HPDE6-E6E7 (cell line): ENCODE measurements at regions not wholly inside any gene's neighbourhood (a gene's known extent, or its start where the extent isn't known, plus 50 kb on each side); places are given as distances from the start of the nearest gene placed in this dataset.
"Not testable (repeated sequence)": the region's sequence is repeated elsewhere in the genome, so short reads cannot be mapped to it uniquely, and the experiment has no call there.

Experiments
- DNase-seq: peaks from one replicate; pipeline ENCODE4 v3.0.0; 2011; ENCODE audit warnings: missing footprints; ENCODE audit errors: extremely low spot score

DNA sequence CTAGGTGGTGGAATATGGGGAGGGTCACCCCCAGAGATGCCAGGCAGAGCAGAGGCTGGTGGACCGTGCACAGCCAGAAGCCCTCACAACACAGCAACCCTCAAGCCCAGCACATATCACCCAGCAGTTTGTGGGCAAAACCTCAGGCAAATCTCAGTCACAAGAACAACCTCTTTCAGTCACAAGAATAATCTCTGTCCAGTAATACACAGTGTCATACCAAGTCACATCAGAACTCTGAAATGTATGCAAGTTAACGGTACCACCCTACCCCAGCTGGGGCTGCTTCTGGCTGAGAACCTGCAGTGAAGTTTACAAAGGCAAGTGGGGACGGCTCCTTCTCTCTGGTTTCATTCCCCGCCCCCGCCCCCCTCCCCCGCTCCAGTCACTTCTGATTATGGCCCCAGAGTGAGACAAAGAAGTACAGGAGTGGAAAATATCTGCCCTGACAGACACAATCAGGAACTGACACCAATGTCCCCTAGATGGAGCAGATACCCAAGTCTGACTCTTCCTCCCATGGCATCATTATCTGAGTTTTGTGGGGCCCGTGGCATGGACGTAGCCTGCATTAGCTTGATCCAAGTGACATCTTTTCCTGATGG, 480.9 kb upstream of the TMEM132C start:
- no peak for DNase-seq

- no peak for DNase-seq
Observed at GRCh38 chr12:127787544-127787943, 479.4 kb upstream of the TMEM132C start.

GRCh38 chr12:127790376-127790775, 476.6 kb upstream of the TMEM132C start:
- DNase-seq, result no peak

- no peak for DNase-seq
Observed at GRCh38 chr12:127791217-127791616, 475.8 kb upstream of the TMEM132C start.

DNA sequence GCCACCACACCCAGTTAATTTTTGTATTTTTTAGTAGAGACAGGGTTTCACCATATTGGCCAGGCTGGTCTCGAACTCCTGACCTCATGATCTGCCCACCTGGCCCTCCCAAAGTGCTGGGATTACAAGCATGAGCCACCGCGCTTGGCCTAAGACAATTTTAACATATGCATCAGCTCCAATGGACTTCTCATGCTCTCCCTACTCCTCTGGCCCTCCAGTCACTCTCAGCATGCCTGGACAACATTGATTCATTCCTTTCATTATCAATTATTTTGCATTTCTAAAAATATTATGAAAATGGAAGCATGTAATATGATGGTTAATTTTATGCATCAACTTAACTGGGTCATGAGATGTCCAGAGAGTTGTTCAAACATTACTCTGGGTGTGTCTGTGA, 469.1 kb upstream of the TMEM132C start:
- no peak for DNase-seq

DNA sequence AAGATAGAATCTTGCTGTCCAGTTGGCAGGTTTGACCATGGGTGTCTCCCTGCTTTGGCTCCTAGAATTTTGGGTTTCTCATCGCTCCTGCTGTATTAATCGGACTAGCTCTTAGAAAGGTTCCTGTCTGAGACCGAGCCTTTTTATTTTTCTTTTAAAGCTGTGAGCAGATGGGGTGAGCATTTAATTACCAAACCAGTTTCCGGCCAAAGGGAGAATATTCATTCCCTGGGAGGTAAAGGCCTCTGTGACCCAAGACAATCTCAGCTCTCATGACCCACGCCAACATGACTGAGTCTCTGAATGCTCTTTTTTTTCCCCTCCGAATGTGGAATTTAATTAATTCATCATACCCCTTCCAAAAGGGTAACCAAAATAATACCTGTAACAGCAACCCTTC, 464.7 kb upstream of the TMEM132C start:
- DNase-seq, result no peak

DNA sequence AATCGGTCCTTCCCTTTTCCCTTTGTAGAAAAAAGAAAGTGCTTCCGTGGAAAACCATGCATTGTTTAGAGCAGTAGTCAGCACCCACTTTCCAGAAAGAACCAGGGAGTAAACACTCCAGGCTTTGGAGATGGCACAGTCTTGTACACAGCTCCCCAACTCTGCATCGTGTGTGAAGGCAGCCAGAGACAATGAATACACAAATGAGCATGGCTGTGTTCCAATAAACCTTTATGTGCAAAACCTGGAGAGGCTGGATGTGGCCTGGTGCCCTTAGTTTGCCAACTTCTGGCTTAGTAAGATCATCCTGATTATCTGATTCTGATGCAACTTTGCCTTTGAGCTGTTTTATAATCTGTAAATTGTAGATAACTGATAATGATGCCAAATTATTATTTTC, 463.4 kb upstream of the TMEM132C start:
- no peak for DNase-seq

DNA sequence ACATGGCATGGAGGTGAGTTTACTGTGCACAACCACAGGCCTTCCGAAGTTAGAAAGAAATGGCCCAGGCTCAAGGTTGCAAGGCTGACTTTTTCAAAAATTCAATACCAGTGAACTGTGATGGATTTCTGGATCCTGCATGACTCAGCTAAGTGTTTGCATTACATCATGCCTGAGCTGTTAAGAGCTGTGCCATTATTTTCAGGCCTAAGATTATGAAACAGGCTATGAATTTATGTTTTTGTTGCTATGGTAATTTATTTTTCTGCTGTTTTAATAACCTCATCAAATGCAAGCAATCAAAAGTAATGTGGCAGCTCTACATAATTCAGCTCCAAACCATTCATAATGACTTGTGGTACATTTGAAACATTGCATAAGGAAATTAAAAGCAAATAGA, 457.7 kb upstream of the TMEM132C start:
- no peak for DNase-seq

GRCh38 chr12:127810041-127810440, 456.9 kb upstream of the TMEM132C start:
- no peak for DNase-seq

DNA sequence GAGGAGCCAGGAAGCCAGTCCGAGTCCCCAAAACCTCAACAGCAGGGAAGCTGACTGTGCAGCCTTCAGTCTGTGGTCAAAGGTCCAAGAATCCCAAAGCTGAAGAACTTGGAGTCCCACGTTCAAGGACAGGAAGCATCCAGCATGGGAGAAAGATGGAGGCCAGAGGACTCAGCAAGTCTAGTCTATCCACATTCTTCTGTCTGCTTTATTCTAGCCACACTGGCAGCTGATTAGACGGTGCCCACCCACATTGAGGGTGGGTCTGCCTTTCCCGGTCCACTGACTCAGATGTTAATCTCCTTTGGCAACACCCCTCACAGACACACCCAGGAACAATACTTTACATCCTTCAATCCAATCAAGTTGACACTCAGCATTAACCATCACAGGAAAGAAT, 456.5 kb upstream of the TMEM132C start:
- not testable (repeated sequence) for DNase-seq

DNA sequence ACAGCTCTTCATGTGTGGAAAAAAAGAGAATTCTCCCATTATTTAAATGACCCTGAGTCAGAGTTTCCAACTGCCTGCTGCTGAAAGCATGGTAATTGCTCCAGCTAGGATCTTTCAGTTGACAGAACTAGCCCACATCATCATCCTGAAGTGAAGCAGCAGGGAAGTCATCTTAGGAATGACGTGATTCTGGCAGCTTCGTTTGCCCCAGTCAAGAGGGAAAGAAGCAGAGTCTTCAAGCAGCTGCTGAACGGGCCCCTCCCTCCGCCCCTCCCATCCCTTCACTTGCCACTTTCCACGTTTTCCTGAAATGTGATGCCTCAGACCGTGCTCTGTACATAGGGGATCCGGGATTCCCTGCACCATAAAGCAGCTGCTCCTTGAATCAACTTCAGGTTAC, 455.0 kb upstream of the TMEM132C start:
- no peak for DNase-seq

DNA sequence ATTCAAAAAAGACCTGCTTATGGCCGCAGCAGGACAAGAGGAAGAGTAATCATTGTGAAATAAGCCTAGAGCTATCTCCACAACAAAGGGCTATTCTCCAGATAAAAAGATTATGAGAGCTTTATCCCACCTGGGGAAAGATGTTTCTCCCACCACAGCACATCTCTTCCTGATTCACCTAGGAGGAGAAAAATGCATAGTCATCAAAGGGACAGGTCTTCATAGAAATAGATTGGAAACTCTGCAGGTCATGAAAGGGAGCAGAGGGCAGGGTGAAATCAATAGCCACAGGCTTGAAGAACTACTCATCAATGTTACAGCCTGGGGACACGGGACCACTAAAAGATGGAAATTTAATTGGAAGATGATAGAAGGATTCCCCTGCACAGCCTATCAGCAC, 453.8 kb upstream of the TMEM132C start:
- no peak for DNase-seq

GRCh38 chr12:127819056-127819455, 447.9 kb upstream of the TMEM132C start:
- DNase-seq, result no peak

- DNase-seq, result no peak
Observed at GRCh38 chr12:127820271-127820670, 446.7 kb upstream of the TMEM132C start.

- DNase-seq, result no peak
Observed at GRCh38 chr12:127820846-127821245, 446.1 kb upstream of the TMEM132C start.

GRCh38 chr12:127822809-127823411, 444.1 kb upstream of the TMEM132C start:
- DNase-seq, result no peak

DNA sequence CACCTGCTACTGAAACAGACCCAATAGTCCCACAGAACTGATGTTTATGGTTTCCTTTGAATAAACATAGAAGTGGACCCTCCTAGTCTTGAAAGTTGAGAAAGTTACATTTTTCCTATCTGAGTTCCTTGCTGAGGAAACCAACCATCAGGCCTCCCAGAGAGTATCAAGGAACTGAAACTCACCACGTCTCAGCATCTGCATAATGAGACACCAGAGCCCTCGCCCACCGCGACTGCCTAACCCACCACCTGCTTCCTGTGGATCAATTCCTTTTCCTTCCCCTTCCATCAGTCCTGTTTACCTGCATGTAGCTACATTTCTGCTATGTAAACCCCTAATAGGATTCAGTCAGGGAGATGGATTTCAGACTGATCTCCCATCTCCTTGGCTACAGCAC, 443.2 kb upstream of the TMEM132C start:
- DNase-seq, result no peak

- DNase-seq, result no peak
Observed at GRCh38 chr12:127829281-127830064, 437.5 kb upstream of the TMEM132C start.

- no peak for DNase-seq
Observed at GRCh38 chr12:127830065-127830460, 436.9 kb upstream of the TMEM132C start.

DNA sequence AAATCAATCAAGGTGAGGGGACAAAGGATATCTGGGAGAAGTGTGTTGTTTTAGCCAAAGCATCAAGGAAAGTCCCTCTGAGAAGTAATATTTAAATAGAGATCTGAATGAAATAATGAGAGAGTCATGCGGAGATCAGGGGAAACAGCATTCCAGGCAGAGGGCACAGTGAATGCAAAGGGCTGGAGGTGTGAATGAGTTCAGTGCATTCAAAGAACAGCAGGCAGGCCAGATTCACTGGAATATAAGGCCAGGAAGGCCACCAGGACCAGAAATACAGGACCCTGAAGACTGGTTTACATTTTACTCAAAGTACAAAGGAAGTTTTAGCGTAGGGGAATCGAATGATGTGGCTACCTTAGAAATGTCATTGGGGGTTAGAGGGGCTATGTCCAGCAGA, 436.2 kb upstream of the TMEM132C start:
- no peak for DNase-seq

DNA sequence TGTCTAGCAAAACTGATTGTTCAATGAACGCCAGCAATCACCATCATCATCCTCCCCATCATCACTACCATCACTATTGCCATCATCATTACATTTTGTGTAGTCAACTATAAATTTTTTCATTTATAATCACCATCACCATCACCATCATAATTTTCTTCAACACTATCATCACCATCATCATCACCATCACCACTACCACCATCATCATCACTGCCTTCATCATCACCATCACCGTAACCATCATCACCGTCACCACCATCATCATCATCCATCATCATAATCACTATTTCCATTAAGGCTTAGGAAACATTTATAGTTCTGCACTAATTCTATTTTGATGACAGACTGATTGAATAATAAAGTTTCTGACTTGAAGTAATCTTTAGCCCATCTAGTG, 434.8 kb upstream of the TMEM132C start:
- no peak for DNase-seq

- not testable (repeated sequence) for DNase-seq
Observed at GRCh38 chr12:127836802-127837201, 430.2 kb upstream of the TMEM132C start.

DNA sequence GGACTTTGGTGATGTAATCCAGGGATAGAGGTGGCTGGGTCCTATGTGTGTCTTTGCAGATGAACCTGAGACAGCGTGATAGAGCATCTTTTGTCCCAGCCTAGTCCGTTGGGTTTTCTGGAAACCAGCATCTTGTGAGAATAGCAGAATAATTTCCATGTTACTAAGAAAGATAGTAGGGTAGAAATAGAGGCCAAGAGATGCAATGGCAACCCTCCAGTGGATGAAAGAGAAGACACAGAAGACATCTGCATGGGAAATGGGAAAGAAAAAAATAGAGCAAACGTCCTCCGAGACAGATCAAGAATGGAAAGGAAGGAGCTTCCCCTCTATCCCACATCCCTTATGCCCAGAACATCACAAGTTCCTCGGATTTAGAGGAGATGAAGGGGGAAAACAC, 409.3 kb upstream of the TMEM132C start:
- DNase-seq, result no peak
